Gastrocnemius medialis (tissue), 4 donors: ENCODE measurements at regions not wholly inside any gene's neighbourhood (a gene's known extent, or its start where the extent isn't known, plus 50 kb on each side); places are given as distances from the start of the nearest gene placed in this dataset.
"Not testable (repeated sequence)": the region's sequence is repeated elsewhere in the genome, so short reads cannot be mapped to it uniquely, and the experiment has no call there.

ENCODE experiments used
- ATAC-seq, 2 donors: fragments of 150-250 bp; one replicate each; pipeline ENCODE4 v1.9.1; 2016
- DNase-seq, 2 donors: peaks; one replicate each; pipeline ENCODE4 v3.0.0-alpha.2; 2019
- H3K27ac ChIP-seq, 4 donors: fragments of 200-600 bp; sonication (generic); 1 replicate in 1 of 4; 2 replicates in 3 of 4; pipeline ENCODE4 v1.5.1; 2016 to 2018; ENCODE audit warnings: mild to moderate bottlenecking in 2 of 4, moderate library complexity in 1 of 4
- H3K27me3 ChIP-seq, 3 donors: fragments of 200-600 bp; sonication (generic) in 2 of 3; 1 replicate in 1 of 3; 2 replicates in 2 of 3; pipeline versions ENCODE4 v1.5.1 to v1.6.0; 2016 to 2019; ENCODE audit warnings: mild to moderate bottlenecking in 1 of 3, moderate library complexity in 1 of 3
- H3K36me3 ChIP-seq, 2 donors: fragments of 200-600 bp; sonication (generic) in 1 of 2; one replicate each; pipeline ENCODE4 v1.5.1; 2017 to 2018
- H3K4me1 ChIP-seq, 2 donors: fragments of 200-600 bp; sonication (generic) in 1 of 2; one replicate each; pipeline ENCODE4 v1.5.1; 2016 to 2017; ENCODE audit warnings: mild to moderate bottlenecking in 2 of 2
- H3K4me3 ChIP-seq, 4 donors: fragments of 200-600 bp; sonication (generic) in 3 of 4; 1 replicate in 1 of 4; 2 replicates in 3 of 4; pipeline ENCODE4 v1.5.1; 2016 to 2019; ENCODE audit warnings: mild to moderate bottlenecking in 2 of 4
- H3K9me3 ChIP-seq, 3 donors: fragments of 200-600 bp; sonication (generic) in 2 of 3; 1 replicate in 1 of 3; 2 replicates in 2 of 3; pipeline ENCODE4 v1.5.1; 2016 to 2019
- CTCF ChIP-seq, 5 experiments: fragments of 450-650 bp in 3 of 5; fragments of 200-600 bp in 2 of 5; sonication (generic) in 2 of 5; IDR thresholded peaks in 4 of 5; conservative IDR thresholded peaks in 1 of 5; 1 replicate in 4 of 5; 2 replicates in 1 of 5; pipeline ENCODE4 v1.5.1; 2016 to 2019; ENCODE audit warnings: antibody characterized with exemption in 5 of 5, mild to moderate bottlenecking in 3 of 5, moderate library complexity in 3 of 5
- POLR2A ChIP-seq, 2 donors: fragments of 450-650 bp; IDR thresholded peaks; one replicate each; pipeline ENCODE4 v1.6.1; 2017; ENCODE audit warnings: antibody characterized with exemption in 2 of 2, mild to moderate bottlenecking in 2 of 2, moderate library complexity in 2 of 2
- in situ Hi-C, 4 donors: fragments of 200-750 bp; cut with MboI; loops; one replicate each; pipeline versions ENCODE4 v1.15.0 to v1.8.0; 2017; ENCODE audit warnings: low sequenced_read_pairs in 4 of 4
- intact Hi-C: fragments of 100-400 bp; cut with DNase I; formaldehyde crosslinking; loops from one replicate; pipeline ENCODE4 v1.15.1; 2023; ENCODE audit warnings: low total_unique reads

GRCh38 chr3:55144015-55144673 is 216.3 kb upstream of the LRTM1 start:
- TF ChIP-seq POLR2A (IDR thresholded peaks at IDR 0.05), result no peak
- TF ChIP-seq CTCF (IDR thresholded peaks at IDR 0.05 in 4 of 5, conservative IDR thresholded peaks at IDR 0.05 in 1 of 5), result no peak
- H3K9me3 ChIP-seq, result no peaks in the 10 kb centered on the region
- H3K36me3 ChIP-seq, result no peaks in the 10 kb centered on the region
- H3K4me3 ChIP-seq, result no peak overlapping the region
- intact Hi-C loops, result no loop called here
- DNase-seq (no peak), ATAC-seq (no peak)
- no peaks in the 10 kb centered on the region for H3K4me1 ChIP-seq
- peaks cover 0 to 3% (median 0%) of the 10 kb centered on the region in 3 donors for H3K27me3 ChIP-seq
- H3K27ac ChIP-seq, result no peak overlapping the region
- in situ Hi-C loops, result no loop called here

- Histone ChIP-seq H3K4me3 (no peak overlapping the region), H3K4me1 (no peaks in the 10 kb centered on the region), H3K36me3 (no peaks in the 10 kb centered on the region), H3K27me3 (peaks cover 0 to 3% (median 0%) of the 10 kb centered on the region in 3 donors), H3K9me3 (no peaks in the 10 kb centered on the region), H3K27ac (no peak overlapping the region)
- in situ Hi-C loops (no loop called here), intact Hi-C loops (no loop called here)
- ATAC-seq (no peak), DNase-seq (no peak)
- TF ChIP-seq POLR2A (IDR thresholded peaks at IDR 0.05) (no peak), CTCF (IDR thresholded peaks at IDR 0.05 in 4 of 5, conservative IDR thresholded peaks at IDR 0.05 in 1 of 5) (no peak)
Observed at GRCh38 chr3:55143336-55143735, 215.5 kb upstream of the LRTM1 start.

DNA sequence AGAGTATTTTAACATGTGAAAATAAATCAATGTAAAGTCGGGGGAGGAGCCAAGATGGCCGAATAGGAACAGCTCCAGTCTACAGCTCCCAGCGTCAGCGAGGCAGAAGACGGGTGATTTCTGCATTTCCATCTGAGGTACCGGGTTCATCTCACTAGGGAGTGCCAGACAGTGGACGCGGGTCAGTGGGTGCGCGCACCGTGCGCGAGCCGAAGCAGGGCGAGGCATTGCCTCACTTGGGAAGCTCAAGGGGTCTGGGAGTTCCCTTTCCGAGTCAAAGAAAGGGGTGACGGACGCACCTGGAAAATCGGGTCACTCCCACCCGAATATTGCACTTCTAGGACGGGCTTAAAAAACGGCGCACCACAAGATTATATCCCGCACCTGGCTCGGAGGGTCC is 208.4 kb upstream of the LRTM1 start:
- in situ Hi-C loops, intact Hi-C loops, DNase-seq: not testable (repeated sequence)

GRCh38 chr3:55128225-55128823 is 200.5 kb upstream of the LRTM1 start:
- in situ Hi-C loops (no loop called here), intact Hi-C loops (no loop called here)
- ATAC-seq, result no peak

More for the DNA sequence above, 208.4 kb upstream of the LRTM1 start:
- H3K4me1 ChIP-seq, ATAC-seq, H3K27ac ChIP-seq, H3K4me3 ChIP-seq, H3K36me3 ChIP-seq, H3K9me3 ChIP-seq, H3K27me3 ChIP-seq: not testable (repeated sequence)

More at GRCh38 chr3:55128225-55128823, 200.5 kb upstream of the LRTM1 start:
- H3K4me3 ChIP-seq, result no peak overlapping the region
- no peaks in the 10 kb centered on the region for H3K36me3 ChIP-seq
- no peak overlapping the region for H3K27ac ChIP-seq
- H3K27me3 ChIP-seq, result peaks cover 0 to 5% (median 0%) of the 10 kb centered on the region in 3 donors
- no peaks in the 10 kb centered on the region for H3K4me1 ChIP-seq
- TF ChIP-seq CTCF (IDR thresholded peaks at IDR 0.05 in 4 of 5, conservative IDR thresholded peaks at IDR 0.05 in 1 of 5), result no peak
- no peak for TF ChIP-seq POLR2A (IDR thresholded peaks at IDR 0.05)
- no peaks in the 10 kb centered on the region for H3K9me3 ChIP-seq
- DNase-seq, result no peak
